ENCODE measurements at regions not wholly inside any gene's neighbourhood (a gene's known extent, or its start where the extent isn't known, plus 50 kb on each side); places are given as distances from the start of the nearest gene placed in this dataset.

DNA sequence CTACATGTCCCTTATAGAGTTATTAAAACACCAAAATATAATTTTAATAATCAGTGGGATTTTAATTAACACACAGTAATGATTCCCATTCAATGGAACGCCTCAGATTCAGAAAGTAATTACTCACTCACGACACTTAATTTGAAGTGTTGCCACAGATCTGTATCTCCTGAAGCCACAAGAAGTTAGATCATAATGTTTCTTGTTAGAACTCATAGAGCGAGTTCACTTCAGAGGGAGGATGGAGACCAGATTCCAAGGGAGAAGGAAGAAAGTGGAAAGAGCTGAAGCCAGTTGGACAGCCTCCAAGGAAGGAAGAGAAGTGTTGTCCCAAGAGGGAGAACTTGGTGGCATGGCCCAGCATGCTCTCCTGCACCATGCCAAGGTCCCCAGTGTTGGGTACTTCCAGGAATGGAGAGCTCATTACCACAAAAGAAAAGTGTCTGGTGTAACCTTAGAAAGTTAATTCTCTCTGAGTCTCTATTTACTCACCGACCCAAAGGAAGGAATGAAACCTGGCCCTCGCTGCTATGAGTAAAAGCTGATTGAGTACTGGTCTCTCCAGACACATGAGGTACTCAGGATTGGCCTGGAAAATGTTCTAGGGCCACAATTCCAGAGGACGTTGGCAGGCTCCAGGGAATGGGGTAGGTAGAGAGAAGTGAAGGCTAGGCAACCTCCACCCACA is 305.4 kb downstream of the BCL11B start:
- no peaks in the 10 kb centered on the region for H3K79me2 ChIP-seq (ENCODE audit: control insufficient read depth, insufficient read depth, low read length)
- H3K4me1 ChIP-seq (ENCODE audit: control insufficient read depth, extremely low read depth, insufficient read depth, low read length), result no peaks in the 10 kb centered on the region
- no peak overlapping the region for H3K27ac ChIP-seq (ENCODE audit: insufficient read depth, low read depth, low read length)
- no peak overlapping the region for H3K9ac ChIP-seq (replicated peaks; ENCODE audit: extremely low read depth, insufficient read depth, low read length)
- H3K9me3 ChIP-seq (replicated peaks; ENCODE audit: control insufficient read depth, insufficient read depth, low read length), result peaks cover 5% of the 10 kb centered on the region
- no peak overlapping the region for H3K4me2 ChIP-seq (ENCODE audit: insufficient read depth, low read length)
- dilution Hi-C loops (cut with MboI; ENCODE audit: extremely low pct_ligation_motif_present, low sequenced_read_pairs) (no loop called here), intact Hi-C loops (cut with micrococcal nuclease) (no loop called here)
- DNase-seq (ENCODE audit: low read depth, low spot score), result no peak
- H3K4me3 ChIP-seq (replicated peaks in 1 of 3; ENCODE audit: insufficient read depth in 1 of 3, low read depth in 1 of 3, low read length in 3 of 3), result no peak overlapping the region
- BruUV-seq (replicated peaks), result no TSS peak
- FAIRE-seq, result no peak
- H3K9me1 ChIP-seq (replicated peaks; ENCODE audit: control insufficient read depth, extremely low read depth, insufficient read depth, low read length), result no peaks in the 10 kb centered on the region
- no peaks in the 10 kb centered on the region for H3K27me3 ChIP-seq (ENCODE audit: control insufficient read depth in 2 of 2, insufficient read depth in 2 of 2, low read length in 2 of 2)
- POLR2A ChIA-PET, result no interaction called here
- TF ChIP-seq EZH2 (IDR thresholded peaks at IDR 0.05; ENCODE audit: borderline replicate concordance, low read depth, low read length, severe bottlenecking), result no peak
- TF ChIP-seq MYC (IDR thresholded peaks at IDR 0.05; ENCODE audit: low read depth, low read length), result no peak
- TF ChIP-seq POLR2AphosphoS5 (IDR thresholded peaks at IDR 0.05; ENCODE audit: insufficient read depth, low read depth, low read length), result no peak
- TF ChIP-seq GATA2 (IDR thresholded peaks at IDR 0.05; ENCODE audit: insufficient read depth, insufficient read length, low read depth, low read length), result no peak
- no peak for TF ChIP-seq JUN (IDR thresholded peaks at IDR 0.05; ENCODE audit: borderline replicate concordance, insufficient read depth, insufficient read length, low read depth)
- TF ChIP-seq, protein P1, sequence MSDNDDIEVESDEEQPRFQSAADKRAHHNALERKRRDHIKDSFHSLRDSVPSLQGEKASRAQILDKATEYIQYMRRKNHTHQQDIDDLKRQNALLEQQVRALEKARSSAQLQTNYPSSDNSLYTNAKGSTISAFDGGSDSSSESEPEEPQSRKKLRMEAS (IDR thresholded peaks at IDR 0.05; ENCODE audit: insufficient read depth, insufficient read length), result no peak
- TF ChIP-seq POLR2A (IDR thresholded peaks at IDR 0.05; ENCODE audit: low read depth, low read length), result no peak
- H3K36me3 ChIP-seq (ENCODE audit: control insufficient read depth in 2 of 2, extremely low read depth in 1 of 2, insufficient read depth in 2 of 2, low read length in 2 of 2), result no peaks in the 10 kb centered on the region
- no peak overlapping the region for H2AFZ ChIP-seq (ENCODE audit: low read depth, low read length)
- no peaks in the 10 kb centered on the region for H4K20me1 ChIP-seq (replicated peaks; ENCODE audit: control insufficient read depth, extremely low read depth, insufficient read depth, low read length)
- CTCF ChIA-PET, result no interaction called here

DNA sequence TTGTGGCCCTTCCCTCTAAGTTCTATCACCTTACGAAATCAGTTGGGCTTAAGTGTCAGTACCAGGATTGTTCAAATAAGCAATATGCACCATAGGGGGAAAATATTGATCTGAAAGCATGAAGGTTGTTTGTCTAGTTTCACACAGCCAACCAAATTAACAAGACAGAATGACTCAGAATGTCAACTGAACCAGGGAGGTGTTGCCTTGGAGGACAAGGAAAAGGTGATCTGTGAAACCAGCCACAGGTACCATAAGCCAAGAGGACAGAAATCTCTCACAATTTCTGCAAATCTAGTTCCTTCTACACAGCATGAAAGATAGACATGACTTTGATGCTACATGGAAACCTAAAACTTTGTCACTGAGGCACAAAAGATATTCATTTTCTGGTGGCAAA is 297.9 kb downstream of the BCL11B start:
- H3K79me2 ChIP-seq (ENCODE audit: control insufficient read depth, insufficient read depth, low read length), result no peaks in the 10 kb centered on the region
- no TSS peak for BruUV-seq (replicated peaks)
- DNase-seq (ENCODE audit: low read depth, low spot score) (no peak), FAIRE-seq (no peak)
- no peaks in the 10 kb centered on the region for H3K36me3 ChIP-seq (ENCODE audit: control insufficient read depth in 2 of 2, extremely low read depth in 1 of 2, insufficient read depth in 2 of 2, low read length in 2 of 2)
- no peak overlapping the region for H3K4me2 ChIP-seq (ENCODE audit: insufficient read depth, low read length)
- CTCF ChIA-PET, result no interaction called here
- no peaks in the 10 kb centered on the region for H3K27me3 ChIP-seq (ENCODE audit: control insufficient read depth in 2 of 2, insufficient read depth in 2 of 2, low read length in 2 of 2)
- H4K20me1 ChIP-seq (replicated peaks; ENCODE audit: control insufficient read depth, extremely low read depth, insufficient read depth, low read length), result no peaks in the 10 kb centered on the region
- H3K9me3 ChIP-seq (replicated peaks; ENCODE audit: control insufficient read depth, insufficient read depth, low read length), result peaks cover 3% of the 10 kb centered on the region
- TF ChIP-seq, protein P1 (IDR thresholded peaks at IDR 0.05; ENCODE audit: insufficient read depth, insufficient read length), result no peak
- TF ChIP-seq EZH2 (IDR thresholded peaks at IDR 0.05; ENCODE audit: borderline replicate concordance, low read depth, low read length, severe bottlenecking), result no peak
- no peak for TF ChIP-seq FOS (IDR thresholded peaks at IDR 0.05; ENCODE audit: borderline replicate concordance, insufficient read depth, low read length)
- TF ChIP-seq POLR2AphosphoS5 (IDR thresholded peaks at IDR 0.05; ENCODE audit: insufficient read depth, low read depth, low read length), result no peak
- no peak for TF ChIP-seq MYC (IDR thresholded peaks at IDR 0.05; ENCODE audit: low read depth, low read length)
- TF ChIP-seq POLR2A (IDR thresholded peaks at IDR 0.05; ENCODE audit: low read depth, low read length), result no peak
- TF ChIP-seq, protein P2, sequence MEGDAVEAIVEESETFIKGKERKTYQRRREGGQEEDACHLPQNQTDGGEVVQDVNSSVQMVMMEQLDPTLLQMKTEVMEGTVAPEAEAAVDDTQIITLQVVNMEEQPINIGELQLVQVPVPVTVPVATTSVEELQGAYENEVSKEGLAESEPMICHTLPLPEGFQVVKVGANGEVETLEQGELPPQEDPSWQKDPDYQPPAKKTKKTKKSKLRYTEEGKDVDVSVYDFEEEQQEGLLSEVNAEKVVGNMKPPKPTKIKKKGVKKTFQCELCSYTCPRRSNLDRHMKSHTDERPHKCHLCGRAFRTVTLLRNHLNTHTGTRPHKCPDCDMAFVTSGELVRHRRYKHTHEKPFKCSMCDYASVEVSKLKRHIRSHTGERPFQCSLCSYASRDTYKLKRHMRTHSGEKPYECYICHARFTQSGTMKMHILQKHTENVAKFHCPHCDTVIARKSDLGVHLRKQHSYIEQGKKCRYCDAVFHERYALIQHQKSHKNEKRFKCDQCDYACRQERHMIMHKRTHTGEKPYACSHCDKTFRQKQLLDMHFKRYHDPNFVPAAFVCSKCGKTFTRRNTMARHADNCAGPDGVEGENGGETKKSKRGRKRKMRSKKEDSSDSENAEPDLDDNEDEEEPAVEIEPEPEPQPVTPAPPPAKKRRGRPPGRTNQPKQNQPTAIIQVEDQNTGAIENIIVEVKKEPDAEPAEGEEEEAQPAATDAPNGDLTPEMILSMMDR (IDR thresholded peaks at IDR 0.05; ENCODE audit: extremely low read depth in 1 of 2, insufficient read depth in 1 of 2, low read depth in 1 of 2, low read length in 2 of 2), result no peak
- no peak for TF ChIP-seq JUN (IDR thresholded peaks at IDR 0.05; ENCODE audit: borderline replicate concordance, insufficient read depth, insufficient read length, low read depth)
- TF ChIP-seq GATA2 (IDR thresholded peaks at IDR 0.05; ENCODE audit: insufficient read depth, insufficient read length, low read depth, low read length), result no peak
- intact Hi-C loops (cut with micrococcal nuclease), result no loop called here
- H3K9ac ChIP-seq (replicated peaks; ENCODE audit: extremely low read depth, insufficient read depth, low read length), result no peak overlapping the region
- no peaks in the 10 kb centered on the region for H3K9me1 ChIP-seq (replicated peaks; ENCODE audit: control insufficient read depth, extremely low read depth, insufficient read depth, low read length)
- no peak overlapping the region for H3K4me3 ChIP-seq (replicated peaks in 1 of 3; ENCODE audit: insufficient read depth in 1 of 3, low read depth in 1 of 3, low read length in 3 of 3)
- POLR2A ChIA-PET, result no interaction called here
- dilution Hi-C loops (cut with MboI; ENCODE audit: extremely low pct_ligation_motif_present, low sequenced_read_pairs), result no loop called here
- no peaks in the 10 kb centered on the region for H3K4me1 ChIP-seq (ENCODE audit: control insufficient read depth, extremely low read depth, insufficient read depth, low read length)
- H3K27ac ChIP-seq (ENCODE audit: insufficient read depth, low read depth, low read length), result no peak overlapping the region
- no peak overlapping the region for H2AFZ ChIP-seq (ENCODE audit: low read depth, low read length)
